ENCODE measurements at regions not wholly inside any gene's neighbourhood (a gene's known extent, or its start where the extent isn't known, plus 50 kb on each side); places are given as distances from the start of the nearest gene placed in this dataset.

DNA sequence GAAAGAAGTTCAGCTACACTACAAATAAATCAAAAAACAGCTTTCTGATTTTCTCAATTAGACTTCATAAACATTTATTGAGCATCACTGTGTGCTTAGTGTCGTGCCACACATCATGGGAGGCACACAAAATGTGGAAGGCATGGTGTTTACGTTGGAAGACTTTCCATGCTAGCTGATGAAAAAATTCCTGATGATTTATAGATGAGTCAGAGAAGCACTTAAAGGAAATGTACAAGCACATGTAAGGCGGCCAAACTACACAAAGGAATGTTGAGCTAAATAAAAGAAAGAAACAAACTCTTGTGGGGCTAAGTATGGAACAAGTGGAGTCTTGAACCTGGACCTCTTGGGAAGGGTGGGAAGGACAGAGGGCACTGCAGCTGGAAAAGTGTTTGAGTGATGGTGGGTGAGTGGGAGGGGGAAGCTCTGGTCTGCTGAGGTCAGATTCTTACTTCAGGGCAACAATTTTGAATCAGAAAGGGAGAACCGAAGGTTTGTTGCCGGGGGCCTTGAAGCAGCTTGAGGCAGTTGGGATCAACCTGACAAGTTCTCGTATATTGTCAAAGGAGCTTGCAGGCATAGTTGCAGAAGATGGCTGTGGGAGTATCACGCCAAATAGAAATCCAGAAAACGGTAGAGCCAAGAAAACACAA, 66.9 kb downstream of the FOXB1 start:
- TF ChIP-seq POLR2A (IDR thresholded peaks at IDR 0.05; ENCODE audit: low read length) (no peak), GATA1 (IDR thresholded peaks at IDR 0.05; ENCODE audit: low read depth, low read length) (no peak)

All from erythroblast (primary cell).